Middle frontal gyrus (tissue), 1 donor: ENCODE measurements at regions not wholly inside any gene's neighbourhood (a gene's known extent, or its start where the extent isn't known, plus 50 kb on each side); places are given as distances from the start of the nearest gene placed in this dataset.

Experiments used
- DNase-seq: peaks from one replicate; pipeline ENCODE4 v3.0.0-alpha.2; 2015; ENCODE audit warnings: low spot score; ENCODE audit errors: extremely low spot score

DNA sequence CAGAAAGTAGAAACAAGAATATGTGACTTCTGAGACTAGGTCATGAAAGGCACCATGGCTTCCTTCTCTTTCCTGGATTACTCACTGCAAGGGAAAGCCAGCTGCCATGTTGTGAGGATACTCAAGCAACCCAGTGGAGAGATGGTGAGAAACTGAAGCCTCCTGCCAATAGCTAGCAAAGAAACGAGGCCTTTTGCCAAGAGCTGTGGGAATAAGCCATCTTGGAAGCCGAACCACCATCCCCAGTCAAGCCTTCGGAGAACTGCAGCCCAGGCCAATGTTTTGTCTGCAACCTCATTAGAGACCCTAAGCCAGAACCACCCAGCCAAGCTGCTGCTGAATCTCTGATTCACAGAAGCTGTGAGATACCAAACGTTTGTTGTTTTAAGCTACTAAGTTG lies 104.7 kb upstream of the CRHR1 start:
- DNase-seq = no peak

- no peak for DNase-seq
These were observed 103.8 kb upstream of the CRHR1 start for GRCh38 chr17:45680360-45680759.

- no peak for DNase-seq
These were observed 102.4 kb upstream of the CRHR1 start for GRCh38 chr17:45681706-45682105.

GRCh38 chr17:45686250-45686649 lies 97.9 kb upstream of the CRHR1 start:
- DNase-seq = no peak

GRCh38 chr17:45687594-45687993 lies 96.5 kb upstream of the CRHR1 start:
- no peak for DNase-seq

- no peak for DNase-seq
These were observed 95.8 kb upstream of the CRHR1 start for GRCh38 chr17:45688353-45688752.

DNA sequence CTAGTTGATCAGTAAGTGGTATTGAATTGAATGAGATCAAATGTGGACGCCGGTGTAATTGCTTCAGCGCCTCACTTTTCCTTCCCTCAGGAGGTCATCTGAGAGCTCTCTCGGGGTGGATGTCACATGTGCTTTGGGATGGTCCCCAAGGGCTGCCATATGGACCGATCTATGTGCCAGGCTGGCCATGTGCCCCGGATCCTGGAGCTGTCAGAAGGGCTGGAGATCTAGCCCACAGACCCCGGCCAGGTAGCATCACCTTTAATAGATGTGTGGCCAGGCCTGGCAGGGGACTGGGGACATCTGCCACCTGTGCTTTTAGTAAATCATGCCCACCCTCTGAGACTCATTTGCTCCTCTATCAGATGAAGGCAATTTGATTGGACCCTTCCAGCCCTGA lies 95.3 kb upstream of the CRHR1 start:
- DNase-seq = no peak

- DNase-seq = no peak
These were observed 94.7 kb upstream of the CRHR1 start for GRCh38 chr17:45689451-45689850.

DNA sequence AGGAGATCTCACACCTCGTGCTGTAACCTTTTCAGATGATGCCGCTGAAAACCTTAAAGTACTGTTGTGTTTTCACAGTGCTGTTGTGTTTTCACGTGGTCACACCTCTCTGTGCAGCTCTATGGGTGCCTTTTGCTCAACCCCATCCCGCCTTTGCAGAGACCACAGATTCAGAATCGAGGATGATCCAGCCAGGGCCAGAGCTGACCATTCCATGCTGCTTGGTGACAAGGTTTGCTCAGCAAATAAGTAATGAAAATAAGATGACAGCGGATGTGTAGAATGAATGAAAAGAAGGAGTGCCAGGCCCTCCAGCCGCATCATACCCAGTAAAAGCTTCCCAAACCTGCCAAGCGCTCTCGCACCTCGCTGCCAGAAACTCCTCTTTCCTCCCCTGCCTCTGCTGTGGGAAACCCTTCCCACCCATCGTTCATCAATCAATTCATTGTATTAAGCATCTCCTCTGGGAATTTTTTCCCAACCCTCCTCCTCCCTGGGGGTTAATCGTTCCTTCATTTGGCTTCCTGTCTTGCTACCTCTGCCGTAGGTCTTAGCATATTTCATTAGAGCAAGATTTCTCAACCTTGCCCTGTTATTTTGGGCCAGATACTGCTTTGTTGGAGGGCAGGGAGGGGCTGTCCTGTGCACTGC lies 93.4 kb upstream of the CRHR1 start:
- DNase-seq = no peak

- DNase-seq = no peak
These were observed 91.5 kb upstream of the CRHR1 start for GRCh38 chr17:45692661-45693060.

GRCh38 chr17:45693792-45694191 lies 90.3 kb upstream of the CRHR1 start:
- no peak for DNase-seq

GRCh38 chr17:45696442-45696841 lies 87.7 kb upstream of the CRHR1 start:
- DNase-seq = no peak

- no peak for DNase-seq
These were observed 87.0 kb upstream of the CRHR1 start for GRCh38 chr17:45697076-45697475.

- DNase-seq = no peak
These were observed 83.7 kb upstream of the CRHR1 start for GRCh38 chr17:45700171-45701090.

DNA sequence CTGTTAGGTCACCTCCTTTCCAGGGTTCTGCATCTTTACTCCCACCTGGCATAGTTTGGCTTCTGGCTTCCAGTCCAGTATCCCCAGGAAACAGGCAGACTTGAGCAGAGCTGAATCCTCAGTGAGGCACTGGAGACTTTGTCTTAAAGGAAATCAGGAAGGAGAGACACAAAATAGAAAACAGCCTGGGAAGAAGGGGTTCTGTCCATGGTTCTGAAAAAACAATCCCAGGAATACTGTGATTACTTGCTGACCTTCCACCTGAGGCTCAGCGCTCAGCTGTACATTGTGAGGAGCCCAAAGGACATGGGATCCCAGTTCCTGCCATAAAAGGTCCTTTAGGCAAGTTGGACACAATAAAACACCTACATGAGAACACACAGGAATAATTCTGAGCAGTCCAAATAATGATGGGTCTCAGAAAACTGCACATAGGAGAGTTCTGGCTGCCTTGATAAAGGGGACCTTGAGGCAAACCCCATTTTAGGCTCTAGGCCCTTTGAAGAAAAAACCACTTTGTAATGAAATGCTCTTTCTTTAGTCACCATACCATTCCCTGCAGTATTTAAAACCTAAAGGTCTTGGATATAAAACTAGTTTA lies 81.4 kb upstream of the CRHR1 start:
- no peak for DNase-seq

- DNase-seq = no peak
These were observed 80.8 kb upstream of the CRHR1 start for GRCh38 chr17:45703348-45703747.

DNA sequence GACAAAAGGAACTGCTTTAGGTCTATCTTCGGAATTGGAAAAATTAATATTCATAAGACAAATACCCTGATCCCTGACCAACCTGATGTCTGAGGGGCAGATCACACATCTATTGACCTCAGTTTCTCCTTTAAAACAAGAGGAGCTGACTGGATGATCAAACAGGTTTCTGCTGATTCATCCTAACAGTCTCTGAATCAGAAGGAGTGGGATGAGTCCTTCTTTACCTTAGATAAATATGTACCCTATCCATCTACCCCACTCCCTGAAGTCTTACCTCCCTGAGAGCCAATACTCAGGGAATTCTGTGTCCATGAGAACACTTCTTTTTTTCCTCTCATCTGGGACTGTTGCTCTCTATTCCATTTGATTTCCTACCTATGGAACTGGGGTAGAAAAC lies 80.3 kb upstream of the CRHR1 start:
- no peak for DNase-seq

- DNase-seq = no peak
These were observed 79.9 kb upstream of the CRHR1 start for GRCh38 chr17:45704251-45704650.

GRCh38 chr17:45705123-45706009 lies 78.8 kb upstream of the CRHR1 start:
- no peak for DNase-seq

DNA sequence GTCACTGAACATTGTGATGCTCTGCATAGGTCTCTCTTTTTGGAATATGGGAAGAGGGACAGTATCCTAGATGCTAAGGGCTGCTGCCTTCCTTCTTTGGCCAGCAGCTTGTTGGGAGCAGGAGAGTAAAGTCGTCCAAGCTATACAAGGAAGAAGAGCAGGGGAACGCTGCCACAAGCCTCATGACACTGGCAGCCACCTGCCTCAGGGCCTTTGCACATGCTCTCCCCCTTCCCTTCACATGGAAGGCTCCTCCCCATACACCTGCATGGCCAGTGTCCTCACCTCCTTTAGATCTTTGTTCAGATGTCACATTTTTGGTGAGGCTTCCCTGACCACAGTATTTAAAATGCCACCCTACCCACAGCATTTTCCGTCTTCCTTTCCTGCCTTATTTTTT lies 78.1 kb upstream of the CRHR1 start:
- DNase-seq = no peak

- no peak for DNase-seq
These were observed 75.3 kb upstream of the CRHR1 start for GRCh38 chr17:45708707-45709290.
